SK-N-SH (cell line): ENCODE measurements at regions not wholly inside any gene's neighbourhood (a gene's known extent, or its start where the extent isn't known, plus 50 kb on each side); places are given as distances from the start of the nearest gene placed in this dataset.

ENCODE experiments used
- CTCF ChIA-PET: fragments of 300-600, 350-600 bp; formaldehyde crosslinking; extraction: SDS; loops from one replicate; lab custom pipeline; 2021; lab: Yijun Ruan, JAX
- POLR2A ChIA-PET: fragments of 350-600 bp; sonication (Branson Sonifier 250); formaldehyde crosslinking; extraction: SDS; loops from one replicate; lab custom pipeline; 2020; ENCODE audit warnings: antibody characterized with exemption, inconsistent platforms; lab: Yijun Ruan, JAX
- DNase-seq: peaks from one replicate; pipeline ENCODE4 v3.0.0; 2012
- H2AFZ ChIP-seq: fragments of 200-600 bp; sonication (generic); 2 replicates; pipeline ENCODE4 v1.8.1; 2016; ENCODE audit warnings: antibody characterized with exemption, mild to moderate bottlenecking, low read depth
- H3F3A ChIP-seq: fragments of 200-600 bp; sonication (generic); replicated peaks from 2 replicates; pipeline ENCODE3; 2016; ENCODE audit warnings: antibody characterized with exemption, mild to moderate bottlenecking; ENCODE audit not compliant: insufficient read depth
- H3K27ac ChIP-seq, 2 experiments: fragments of 200-500 bp in 1 of 2; fragments of 200-600 bp in 1 of 2; sonication (Bioruptor generic) in 1 of 2; sonication (generic), shearing (Covaris generic) in 1 of 2; 2 replicates each; pipeline versions ENCODE4 v1.5.1 to v1.6.1; 2014 to 2016; ENCODE audit warnings: low read depth in 2 of 2, inconsistent platforms in 1 of 2, low read length in 1 of 2, mild to moderate bottlenecking in 1 of 2, mixed read lengths in 1 of 2
- H3K27me3 ChIP-seq: fragments of 200-600 bp; sonication (generic), shearing (Covaris generic); 2 replicates; pipeline ENCODE4 v1.6.1; 2016; ENCODE audit warnings: mixed run types; ENCODE audit not compliant: insufficient read depth
- H3K36me3 ChIP-seq, 2 experiments: fragments of 200-500 bp in 1 of 2; fragments of 200-600 bp in 1 of 2; sonication (Bioruptor generic) in 1 of 2; sonication (generic) in 1 of 2; replicated peaks in 1 of 2; 2 replicates each; pipeline versions ENCODE3 to v1.5.1; 2014 to 2016; ENCODE audit warnings: low read length in 1 of 2, mild to moderate bottlenecking in 1 of 2; ENCODE audit not compliant: insufficient read depth in 2 of 2, control insufficient read depth in 1 of 2
- H3K4me1 ChIP-seq, 2 experiments: fragments of 200-500 bp in 1 of 2; fragments of 200-600 bp in 1 of 2; sonication (Bioruptor generic) in 1 of 2; sonication (generic), shearing (Covaris generic) in 1 of 2; 2 replicates each; pipeline versions ENCODE4 v1.5.1 to v1.6.1; 2014 to 2016; ENCODE audit warnings: low read depth in 1 of 2, low read length in 1 of 2, mixed run types in 1 of 2; ENCODE audit not compliant: insufficient read depth in 2 of 2, control insufficient read depth in 1 of 2
- H3K4me2 ChIP-seq: fragments of 200-600 bp; sonication (generic), shearing (Covaris generic); 2 replicates; pipeline ENCODE4 v1.6.1; 2017; ENCODE audit warnings: mixed run types
- H3K4me3 ChIP-seq, 2 experiments: fragments of 200-500 bp in 1 of 2; fragments of 200-600 bp in 1 of 2; sonication (Bioruptor generic) in 1 of 2; sonication (generic), shearing (Covaris generic) in 1 of 2; 2 replicates each; pipeline versions ENCODE4 v1.5.1 to v1.8.1; 2014 to 2016; ENCODE audit warnings: low read depth in 2 of 2, inconsistent platforms in 1 of 2, low read length in 1 of 2, mild to moderate bottlenecking in 1 of 2, mixed read lengths in 1 of 2, moderate library complexity in 1 of 2
- H3K79me2 ChIP-seq: fragments of 200-600 bp; sonication (generic); 2 replicates; pipeline ENCODE4 v1.8.1; 2017; ENCODE audit warnings: mild to moderate bottlenecking; ENCODE audit not compliant: insufficient read depth
- H3K9ac ChIP-seq: fragments of 200-600 bp; sonication (generic); 2 replicates; pipeline ENCODE4 v1.6.1; 2017; ENCODE audit warnings: mixed run types
- H3K9me2 ChIP-seq: fragments of 200-600 bp; sonication (generic); 2 replicates; pipeline ENCODE4 v1.6.1; 2017; ENCODE audit warnings: mixed run types
- H3K9me3 ChIP-seq: fragments of 200-600 bp; sonication (generic); 2 replicates; pipeline ENCODE4 v1.6.1; 2017; ENCODE audit warnings: mixed run types, mild to moderate bottlenecking, moderate library complexity
- H4K20me1 ChIP-seq: fragments of 200-600 bp; sonication (generic); 2 replicates; pipeline ENCODE4 v1.6.1; 2017; ENCODE audit warnings: mild to moderate bottlenecking, mixed run types; ENCODE audit not compliant: insufficient read depth
- EP300 ChIP-seq, 2 experiments: IDR thresholded peaks; 2 replicates each; pipeline versions ENCODE4 v1.4.0 to v1.6.1; 2012; ENCODE audit warnings: borderline replicate concordance in 1 of 2, low read depth in 1 of 2, low read length in 1 of 2
- FOSL2 ChIP-seq: IDR thresholded peaks from 2 replicates; pipeline ENCODE4 v1.4.0; 2012; ENCODE audit warnings: low read depth, mild to moderate bottlenecking, moderate library complexity, borderline replicate concordance
- FOXJ3 ChIP-seq: sonication (generic); formaldehyde crosslinking; IDR thresholded peaks from 2 replicates; pipeline ENCODE4 v1.5.1; 2020; ENCODE audit warnings: mild to moderate bottlenecking, missing genetic modification reagents
- GABPA ChIP-seq: IDR thresholded peaks from 2 replicates; pipeline ENCODE4 v1.4.0; 2012; ENCODE audit warnings: low read depth, mild to moderate bottlenecking
- JUND ChIP-seq: IDR thresholded peaks from 2 replicates; pipeline ENCODE4 v1.4.0; 2012
- MAX ChIP-seq: IDR thresholded peaks from 2 replicates; pipeline ENCODE4 v1.4.0; 2012; ENCODE audit warnings: low read depth
- MXI1 ChIP-seq: IDR thresholded peaks from 2 replicates; pipeline ENCODE4 v1.6.1; 2012; ENCODE audit warnings: mild to moderate bottlenecking, low read depth, low read length, improper control_type of control experiment
- POLR2AphosphoS5 ChIP-seq: IDR thresholded peaks from 2 replicates; pipeline ENCODE4 v1.6.1; 2012; ENCODE audit warnings: low read depth, low read length
- RCOR1 ChIP-seq: fragments of 150-350 bp; IDR thresholded peaks from 2 replicates; pipeline ENCODE4 v1.6.1; 2017; ENCODE audit warnings: antibody characterized with exemption, low read length
- RFX5 ChIP-seq: IDR thresholded peaks from 2 replicates; pipeline ENCODE4 v1.6.1; 2012; ENCODE audit warnings: mild to moderate bottlenecking, improper control_type of control experiment, low read length
- TEAD4 ChIP-seq: IDR thresholded peaks from 2 replicates; pipeline ENCODE4 v1.4.0; 2012; ENCODE audit warnings: mild to moderate bottlenecking, borderline replicate concordance; ENCODE audit not compliant: insufficient read depth
- WGBS: methylation state at CpG from one replicate; pipeline ENCODE4 v1.1.6; 2017; ENCODE audit warnings: low lambda C conversion rate; 5-methylcytosine and 5-hydroxymethylcytosine counted together
- TF ChIP-seq, protein P1 (sequence below): fragments of 150-350 bp; IDR thresholded peaks from 2 replicates; pipeline ENCODE4 v1.6.1; 2016; ENCODE audit warnings: mild to moderate bottlenecking, low read depth, low read length
- TF ChIP-seq, protein P2 (sequence below): fragments of 150-350 bp; IDR thresholded peaks from 2 replicates; pipeline ENCODE4 v1.6.1; 2017; ENCODE audit warnings: antibody characterized with exemption, low read length, low read depth, borderline replicate concordance

GRCh38 chr12:24359418-24359817, 409.9 kb upstream of the SOX5 start:
- Histone ChIP-seq H3K27me3 (no peaks in the 10 kb centered on the region), H4K20me1 (no peaks in the 10 kb centered on the region), H3F3A (no peaks in the 10 kb centered on the region), H3K4me1 (peaks cover 0 to 2% of the 10 kb centered on the region in 2 experiments; a peak in 2 of 4 replicates), H3K4me3 (no peak overlapping the region), H3K9me3 (no peaks in the 10 kb centered on the region), H3K9me2 (no peaks in the 10 kb centered on the region), H3K79me2 (no peaks in the 10 kb centered on the region), H2AFZ (no peak overlapping the region), H3K4me2 (no peak overlapping the region), H3K36me3 (no peaks in the 10 kb centered on the region), H3K27ac (no peak overlapping the region), H3K9ac (no peak overlapping the region)
- no peak for TF ChIP-seq FOXJ3
- TF ChIP-seq RCOR1 = no peak
- TF ChIP-seq MXI1 = no peak
- TF ChIP-seq GABPA = no peak
- TF ChIP-seq, protein P1, sequence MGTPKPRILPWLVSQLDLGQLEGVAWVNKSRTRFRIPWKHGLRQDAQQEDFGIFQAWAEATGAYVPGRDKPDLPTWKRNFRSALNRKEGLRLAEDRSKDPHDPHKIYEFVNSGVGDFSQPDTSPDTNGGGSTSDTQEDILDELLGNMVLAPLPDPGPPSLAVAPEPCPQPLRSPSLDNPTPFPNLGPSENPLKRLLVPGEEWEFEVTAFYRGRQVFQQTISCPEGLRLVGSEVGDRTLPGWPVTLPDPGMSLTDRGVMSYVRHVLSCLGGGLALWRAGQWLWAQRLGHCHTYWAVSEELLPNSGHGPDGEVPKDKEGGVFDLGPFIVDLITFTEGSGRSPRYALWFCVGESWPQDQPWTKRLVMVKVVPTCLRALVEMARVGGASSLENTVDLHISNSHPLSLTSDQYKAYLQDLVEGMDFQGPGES = no peak
- TF ChIP-seq POLR2AphosphoS5 = no peak
- TF ChIP-seq TEAD4 = no peak
- TF ChIP-seq, protein P2, sequence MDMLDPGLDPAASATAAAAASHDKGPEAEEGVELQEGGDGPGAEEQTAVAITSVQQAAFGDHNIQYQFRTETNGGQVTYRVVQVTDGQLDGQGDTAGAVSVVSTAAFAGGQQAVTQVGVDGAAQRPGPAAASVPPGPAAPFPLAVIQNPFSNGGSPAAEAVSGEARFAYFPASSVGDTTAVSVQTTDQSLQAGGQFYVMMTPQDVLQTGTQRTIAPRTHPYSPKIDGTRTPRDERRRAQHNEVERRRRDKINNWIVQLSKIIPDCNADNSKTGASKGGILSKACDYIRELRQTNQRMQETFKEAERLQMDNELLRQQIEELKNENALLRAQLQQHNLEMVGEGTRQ = no peak
- no peak for TF ChIP-seq JUND
- ChIA-PET CTCF (no interaction called here), POLR2A (no interaction called here)
- no peak for DNase-seq
- WGBS = 20% methylated on average over 1 of the region's 1 CpG

DNA sequence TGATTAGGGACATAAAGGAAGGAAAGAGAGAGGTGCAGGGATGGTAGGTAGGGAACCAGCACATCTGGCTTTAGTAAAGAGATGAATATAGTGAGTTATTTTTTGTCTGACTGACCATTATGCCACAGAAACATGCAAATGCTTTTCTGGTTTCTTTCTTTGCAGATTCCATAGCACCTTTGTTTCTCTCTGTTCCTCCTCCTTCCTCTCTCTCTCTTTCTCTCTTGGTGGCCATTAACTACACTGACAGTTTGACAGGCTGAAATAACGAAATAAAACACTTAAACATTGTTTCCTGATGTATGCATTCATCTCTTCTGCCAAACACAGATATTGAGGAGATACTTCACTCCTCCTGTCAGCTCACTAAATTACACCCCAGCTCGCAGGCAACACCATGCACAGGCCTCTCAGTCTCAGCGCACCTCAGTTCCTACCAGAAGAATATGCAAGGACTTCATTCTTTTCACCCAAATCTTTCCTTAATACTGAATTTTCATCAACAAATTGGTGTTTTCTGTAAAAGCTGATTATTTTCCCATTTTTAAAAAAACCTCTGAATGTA, 406.9 kb upstream of the SOX5 start:
- H3K36me3 ChIP-seq = no peaks in the 10 kb centered on the region
- no peak overlapping the region for H3K4me2 ChIP-seq
- no peaks in the 10 kb centered on the region for H4K20me1 ChIP-seq
- H3K4me3 ChIP-seq = no peak overlapping the region
- DNase-seq = no peak
- ChIA-PET CTCF (no interaction called here), POLR2A (no interaction called here)
- no peaks in the 10 kb centered on the region for H3F3A ChIP-seq
- H3K79me2 ChIP-seq = no peaks in the 10 kb centered on the region
- WGBS = 62% methylated on average over 3 of the region's 3 CpGs
- H2AFZ ChIP-seq = no peak overlapping the region
- no peaks in the 10 kb centered on the region for H3K9me3 ChIP-seq
- TF ChIP-seq EP300 (IDR thresholded peaks at IDR 0.05; ENCODE audit: borderline replicate concordance in 1 of 2, low read depth in 1 of 2, low read length in 1 of 2) (no peak), FOSL2 (no peak), POLR2AphosphoS5 (no peak), MAX (no peak), MXI1 (no peak), RFX5 (no peak), RCOR1 (no peak), TEAD4 (no peak)
- no peak overlapping the region for H3K9ac ChIP-seq
- H3K27ac ChIP-seq = no peak overlapping the region
- no peaks in the 10 kb centered on the region for H3K4me1 ChIP-seq
- no peaks in the 10 kb centered on the region for H3K9me2 ChIP-seq
- no peaks in the 10 kb centered on the region for H3K27me3 ChIP-seq
